ENCODE measurements at regions not wholly inside any gene's neighbourhood (a gene's known extent, or its start where the extent isn't known, plus 50 kb on each side); places are given as distances from the start of the nearest gene placed in this dataset.
"Not testable (repeated sequence)": the region's sequence is repeated elsewhere in the genome, so short reads cannot be mapped to it uniquely, and the experiment has no call there.

GRCh38 chr10:119996944-119997343, 104.4 kb downstream of the SEC23IP start:
- DNase-seq: no peak

GRCh38 chr10:119997429-119997828, 104.9 kb downstream of the SEC23IP start:
- DNase-seq: no peak

GRCh38 chr10:120002785-120003184, 110.3 kb downstream of the SEC23IP start:
- no peak for DNase-seq

GRCh38 chr10:120005207-120006201, 113.0 kb downstream of the SEC23IP start:
- no peak for DNase-seq

- DNase-seq: no peak
These were observed 114.7 kb downstream of the SEC23IP start for GRCh38 chr10:120007261-120007660.

GRCh38 chr10:120011359-120012130, 119.0 kb downstream of the SEC23IP start:
- no peak for DNase-seq

GRCh38 chr10:120012131-120012400, 119.5 kb downstream of the SEC23IP start:
- DNase-seq: no peak

GRCh38 chr10:120012566-120012965, 120.0 kb downstream of the SEC23IP start:
- no peak for DNase-seq

- no peak for DNase-seq
These were observed 121.5 kb downstream of the SEC23IP start for GRCh38 chr10:120014031-120014430.

- DNase-seq: no peak
These were observed 122.5 kb downstream of the SEC23IP start for GRCh38 chr10:120015064-120015463.

- no peak for DNase-seq
These were observed 124.4 kb downstream of the SEC23IP start for GRCh38 chr10:120016906-120017305.

GRCh38 chr10:120017733-120018417, 125.3 kb downstream of the SEC23IP start:
- no peak for DNase-seq

- no peak for DNase-seq
These were observed 126.2 kb downstream of the SEC23IP start for GRCh38 chr10:120018695-120019094.

GRCh38 chr10:120019568-120019967, 127.0 kb downstream of the SEC23IP start:
- no peak for DNase-seq

GRCh38 chr10:120022357-120022756, 129.8 kb downstream of the SEC23IP start:
- DNase-seq: no peak

GRCh38 chr10:120034236-120034635, 141.7 kb downstream of the SEC23IP start:
- no peak for DNase-seq

GRCh38 chr10:120039046-120039445, 146.5 kb downstream of the SEC23IP start:
- no peak for DNase-seq

- DNase-seq: no peak
These were observed 147.3 kb downstream of the SEC23IP start for GRCh38 chr10:120039826-120040225.

- no peak for DNase-seq
These were observed 149.5 kb downstream of the SEC23IP start for GRCh38 chr10:120041807-120042559.

- DNase-seq: no peak
These were observed 150.2 kb downstream of the SEC23IP start for GRCh38 chr10:120042705-120043104.

- DNase-seq: not testable (repeated sequence)
These were observed 154.8 kb downstream of the SEC23IP start for GRCh38 chr10:120047373-120047772.

- DNase-seq: no peak
These were observed 155.4 kb downstream of the SEC23IP start for GRCh38 chr10:120047926-120048325.

GRCh38 chr10:120048391-120048790, 155.9 kb downstream of the SEC23IP start:
- no peak for DNase-seq
